Bronchial epithelial cell (primary cell): ENCODE measurements at regions not wholly inside any gene's neighbourhood (a gene's known extent, or its start where the extent isn't known, plus 50 kb on each side); places are given as distances from the start of the nearest gene placed in this dataset.

Experiments used
- DNase-seq: peaks from one replicate; pipeline ENCODE4 v3.0.0-alpha.2; 2010; ENCODE audit warnings: low read depth
- FAIRE-seq: peaks from 2 replicates; lab custom pipeline; 2011; peaks lifted over from hg19 to GRCh38; lab: Jason Lieb, UNC
- H3K27me3 ChIP-seq: 2 replicates; pipeline ENCODE4 v1.5.1; 2011; ENCODE audit warnings: low read length; ENCODE audit not compliant: control insufficient read depth, insufficient read depth
- H3K36me3 ChIP-seq: 2 replicates; pipeline ENCODE4 v1.5.1; 2011; ENCODE audit warnings: low read length; ENCODE audit not compliant: control insufficient read depth, insufficient read depth
- H3K4me3 ChIP-seq: 2 replicates; pipeline ENCODE4 v1.5.1; 2011; ENCODE audit warnings: mild to moderate bottlenecking, low read depth, low read length, control low read depth
- CTCF ChIP-seq: IDR thresholded peaks from 2 replicates; pipeline ENCODE4 v1.5.1; 2011; ENCODE audit warnings: mild to moderate bottlenecking, moderate library complexity, low read length, control low read depth, inconsistent platforms; ENCODE audit not compliant: insufficient read depth, severe bottlenecking

GRCh38 chr3:3606321-3606720 is 192.9 kb upstream of the LRRN1 start:
- no peak for DNase-seq
- FAIRE-seq, result no peak
- Histone ChIP-seq H3K36me3 (no peaks in the 10 kb centered on the region), H3K4me3 (no peak overlapping the region), H3K27me3 (no peaks in the 10 kb centered on the region)
- no peak for TF ChIP-seq CTCF

- FAIRE-seq (no peak), DNase-seq (no peak)
- no peaks in the 10 kb centered on the region for H3K27me3 ChIP-seq
- H3K4me3 ChIP-seq, result no peak overlapping the region
- no peak for TF ChIP-seq CTCF
- no peaks in the 10 kb centered on the region for H3K36me3 ChIP-seq
Measured at GRCh38 chr3:3605226-3605625, 194.0 kb upstream of the LRRN1 start.

GRCh38 chr3:3603351-3603750 is 195.9 kb upstream of the LRRN1 start:
- H3K4me3 ChIP-seq, result no peak overlapping the region
- H3K36me3 ChIP-seq, result no peaks in the 10 kb centered on the region
- H3K27me3 ChIP-seq, result no peaks in the 10 kb centered on the region
- no peak for TF ChIP-seq CTCF
- no peak for FAIRE-seq
- DNase-seq, result no peak

GRCh38 chr3:3600665-3601340 is 198.4 kb upstream of the LRRN1 start:
- Histone ChIP-seq H3K36me3 (no peaks in the 10 kb centered on the region), H3K27me3 (no peaks in the 10 kb centered on the region), H3K4me3 (no peak overlapping the region)
- DNase-seq, result no peak
- TF ChIP-seq CTCF, result no peak
- FAIRE-seq, result no peak

GRCh38 chr3:3599016-3599415 is 200.2 kb upstream of the LRRN1 start:
- Histone ChIP-seq H3K27me3 (no peaks in the 10 kb centered on the region), H3K36me3 (no peaks in the 10 kb centered on the region), H3K4me3 (no peak overlapping the region)
- DNase-seq, result no peak
- no peak for TF ChIP-seq CTCF
- no peak for FAIRE-seq

- Histone ChIP-seq H3K27me3 (no peaks in the 10 kb centered on the region), H3K36me3 (no peaks in the 10 kb centered on the region), H3K4me3 (no peak overlapping the region)
- DNase-seq (peak; percentile 4), FAIRE-seq (no peak)
- TF ChIP-seq CTCF, result no peak
Measured at GRCh38 chr3:3594986-3595385, 204.2 kb upstream of the LRRN1 start.
